ENCODE measurements at regions not wholly inside any gene's neighbourhood (a gene's known extent, or its start where the extent isn't known, plus 50 kb on each side); places are given as distances from the start of the nearest gene placed in this dataset.

DNA sequence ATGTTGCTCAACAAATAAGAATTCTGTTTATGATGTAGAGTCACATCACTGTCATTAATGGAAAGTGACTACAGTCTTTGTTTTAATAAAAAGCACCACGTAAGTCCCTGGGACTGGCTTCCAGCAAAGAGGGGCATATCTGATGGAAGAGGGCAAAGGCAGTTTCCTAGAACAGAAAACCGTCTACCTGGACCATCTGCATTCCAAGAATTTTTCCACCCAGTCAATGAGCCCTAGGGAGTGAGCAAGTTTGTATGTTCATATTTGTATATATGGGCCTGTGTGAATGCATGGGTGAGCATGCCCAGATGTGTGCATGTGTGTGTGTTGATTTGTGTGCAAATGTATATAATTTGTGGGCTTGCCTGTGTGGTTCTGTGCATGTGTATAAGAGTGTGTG lies 156.8 kb upstream of the SEMA6A start:
- no peak for TF ChIP-seq POLR2A (IDR thresholded peaks at IDR 0.05)
- TF ChIP-seq, protein P1, sequence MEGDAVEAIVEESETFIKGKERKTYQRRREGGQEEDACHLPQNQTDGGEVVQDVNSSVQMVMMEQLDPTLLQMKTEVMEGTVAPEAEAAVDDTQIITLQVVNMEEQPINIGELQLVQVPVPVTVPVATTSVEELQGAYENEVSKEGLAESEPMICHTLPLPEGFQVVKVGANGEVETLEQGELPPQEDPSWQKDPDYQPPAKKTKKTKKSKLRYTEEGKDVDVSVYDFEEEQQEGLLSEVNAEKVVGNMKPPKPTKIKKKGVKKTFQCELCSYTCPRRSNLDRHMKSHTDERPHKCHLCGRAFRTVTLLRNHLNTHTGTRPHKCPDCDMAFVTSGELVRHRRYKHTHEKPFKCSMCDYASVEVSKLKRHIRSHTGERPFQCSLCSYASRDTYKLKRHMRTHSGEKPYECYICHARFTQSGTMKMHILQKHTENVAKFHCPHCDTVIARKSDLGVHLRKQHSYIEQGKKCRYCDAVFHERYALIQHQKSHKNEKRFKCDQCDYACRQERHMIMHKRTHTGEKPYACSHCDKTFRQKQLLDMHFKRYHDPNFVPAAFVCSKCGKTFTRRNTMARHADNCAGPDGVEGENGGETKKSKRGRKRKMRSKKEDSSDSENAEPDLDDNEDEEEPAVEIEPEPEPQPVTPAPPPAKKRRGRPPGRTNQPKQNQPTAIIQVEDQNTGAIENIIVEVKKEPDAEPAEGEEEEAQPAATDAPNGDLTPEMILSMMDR (IDR thresholded peaks at IDR 0.05) = no peak

Data from thyroid gland (tissue), 4 donors.